Prostate gland (tissue), 2 donors: ENCODE measurements at regions not wholly inside any gene's neighbourhood (a gene's known extent, or its start where the extent isn't known, plus 50 kb on each side); places are given as distances from the start of the nearest gene placed in this dataset.

Experiments
- DNase-seq: peaks from one replicate; pipeline ENCODE4 v3.0.0-alpha.2; 2019; ENCODE audit warnings: low spot score
- H3K27ac ChIP-seq, 2 donors: fragments of 200-600 bp; sonication (generic); 2 replicates each; pipeline ENCODE4 v1.5.1; 2017 to 2019
- H3K27me3 ChIP-seq: fragments of 200-600 bp; sonication (generic); replicated peaks from 2 replicates; pipeline ENCODE4 v1.5.1; 2019; ENCODE audit not compliant: insufficient read depth
- H3K36me3 ChIP-seq, 2 donors: fragments of 200-600 bp; sonication (generic); 1 replicate in 1 of 2; 2 replicates in 1 of 2; pipeline versions ENCODE4 v1.5.1 to v1.8.1; 2017 to 2019
- H3K4me1 ChIP-seq: fragments of 200-600 bp; sonication (generic); replicated peaks from 2 replicates; pipeline ENCODE4 v1.5.1; 2019
- H3K4me3 ChIP-seq, 2 donors: fragments of 200-600 bp; sonication (generic); 2 replicates each; pipeline ENCODE4 v1.5.1; 2017 to 2019
- H3K9me3 ChIP-seq: fragments of 200-600 bp; sonication (generic); 2 replicates; pipeline ENCODE4 v1.5.1; 2017
- POLR2A ChIP-seq: fragments of 450-650 bp; IDR thresholded peaks from one replicate; pipeline ENCODE4 v1.6.1; 2016; ENCODE audit warnings: antibody characterized with exemption, mild to moderate bottlenecking
- POLR2AphosphoS5 ChIP-seq: sonication (generic); formaldehyde crosslinking; IDR thresholded peaks from one replicate; pipeline ENCODE4 v1.6.1; 2017; ENCODE audit warnings: antibody characterized with exemption
- WGBS: methylation state at CpG from one replicate; pipeline ENCODE4 v1.1.5; 2018; 5-methylcytosine and 5-hydroxymethylcytosine counted together
- intact Hi-C: fragments of 100-400 bp; cut with DNase I; formaldehyde crosslinking; loops from one replicate; pipeline ENCODE4 v1.14.2; 2022
- TF ChIP-seq, protein P1 (sequence below), 4 experiments: fragments of 200-600 bp in 2 of 4; fragments of 450-650 bp in 2 of 4; sonication (generic) in 2 of 4; IDR thresholded peaks; 1 replicate in 3 of 4; 2 replicates in 1 of 4; pipeline ENCODE4 v1.5.1; 2016 to 2019; ENCODE audit warnings: antibody characterized with exemption in 4 of 4, mild to moderate bottlenecking in 2 of 4, moderate library complexity in 2 of 4

DNA sequence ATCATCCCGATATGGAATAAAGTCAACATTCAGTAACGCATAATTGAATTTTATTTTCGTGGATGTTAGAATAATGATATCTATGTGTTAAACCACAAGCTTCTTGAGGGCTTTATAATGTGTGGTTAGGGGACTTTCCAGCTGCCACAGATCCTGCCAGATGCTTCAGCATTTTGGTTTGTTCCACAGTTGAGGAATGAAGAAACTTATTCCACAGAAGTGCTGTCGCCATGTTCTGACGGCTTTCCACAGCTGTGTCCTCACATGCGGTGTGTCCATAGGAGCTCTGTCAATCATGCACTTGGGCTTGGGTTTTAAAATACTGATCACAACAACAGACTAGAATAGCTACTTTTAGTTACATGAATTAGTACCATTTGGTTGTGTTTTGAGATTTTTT is 411.9 kb downstream of the TRIML1 start:
- Histone ChIP-seq H3K27ac (no peak overlapping the region), H3K4me1 (no peaks in the 10 kb centered on the region), H3K9me3 (no peaks in the 10 kb centered on the region), H3K27me3 (no peaks in the 10 kb centered on the region), H3K36me3 (no peaks in the 10 kb centered on the region), H3K4me3 (no peak overlapping the region)
- WGBS = 54% methylated on average over 6 of the region's 6 CpGs
- DNase-seq = no peak
- intact Hi-C loops = no loop called here
- TF ChIP-seq, protein P1, sequence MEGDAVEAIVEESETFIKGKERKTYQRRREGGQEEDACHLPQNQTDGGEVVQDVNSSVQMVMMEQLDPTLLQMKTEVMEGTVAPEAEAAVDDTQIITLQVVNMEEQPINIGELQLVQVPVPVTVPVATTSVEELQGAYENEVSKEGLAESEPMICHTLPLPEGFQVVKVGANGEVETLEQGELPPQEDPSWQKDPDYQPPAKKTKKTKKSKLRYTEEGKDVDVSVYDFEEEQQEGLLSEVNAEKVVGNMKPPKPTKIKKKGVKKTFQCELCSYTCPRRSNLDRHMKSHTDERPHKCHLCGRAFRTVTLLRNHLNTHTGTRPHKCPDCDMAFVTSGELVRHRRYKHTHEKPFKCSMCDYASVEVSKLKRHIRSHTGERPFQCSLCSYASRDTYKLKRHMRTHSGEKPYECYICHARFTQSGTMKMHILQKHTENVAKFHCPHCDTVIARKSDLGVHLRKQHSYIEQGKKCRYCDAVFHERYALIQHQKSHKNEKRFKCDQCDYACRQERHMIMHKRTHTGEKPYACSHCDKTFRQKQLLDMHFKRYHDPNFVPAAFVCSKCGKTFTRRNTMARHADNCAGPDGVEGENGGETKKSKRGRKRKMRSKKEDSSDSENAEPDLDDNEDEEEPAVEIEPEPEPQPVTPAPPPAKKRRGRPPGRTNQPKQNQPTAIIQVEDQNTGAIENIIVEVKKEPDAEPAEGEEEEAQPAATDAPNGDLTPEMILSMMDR (IDR thresholded peaks at IDR 0.05) = no peak
- TF ChIP-seq POLR2A = no peak
- no peak for TF ChIP-seq POLR2AphosphoS5

DNA sequence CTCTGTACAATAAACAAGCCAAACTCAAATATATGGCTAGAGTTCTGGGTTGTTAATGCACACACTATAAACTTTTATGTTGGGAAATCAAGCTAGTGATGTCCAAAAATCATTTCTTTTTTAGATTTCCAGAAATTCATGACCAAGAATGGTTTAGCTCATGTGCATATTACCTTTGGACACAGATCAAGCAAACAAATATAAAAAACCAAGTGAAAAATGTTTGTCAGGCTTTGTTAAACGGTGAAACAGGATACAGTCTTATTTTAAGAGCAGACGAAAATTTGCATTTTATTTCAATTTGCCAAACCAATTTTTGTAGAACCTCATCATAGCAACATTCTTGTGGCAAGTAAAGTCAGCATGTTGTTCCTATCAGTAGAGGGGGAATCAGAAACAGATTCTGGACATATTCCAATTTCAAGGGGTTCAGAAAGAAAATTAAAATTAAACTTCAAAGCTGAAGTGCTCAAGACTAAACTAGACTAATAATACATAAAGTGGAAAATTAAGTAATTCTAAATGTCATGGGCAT is 413.6 kb downstream of the TRIML1 start:
- TF ChIP-seq, protein P1 (IDR thresholded peaks at IDR 0.05) = no peak
- TF ChIP-seq POLR2A = no peak
- no peak for TF ChIP-seq POLR2AphosphoS5
- Histone ChIP-seq H3K4me3 (no peak overlapping the region), H3K36me3 (no peaks in the 10 kb centered on the region), H3K27ac (no peak overlapping the region), H3K27me3 (no peaks in the 10 kb centered on the region), H3K4me1 (no peaks in the 10 kb centered on the region), H3K9me3 (no peaks in the 10 kb centered on the region)
- intact Hi-C loops = no loop called here
- 14% methylated on average over 2 of the region's 2 CpGs for WGBS
- DNase-seq = no peak

DNA sequence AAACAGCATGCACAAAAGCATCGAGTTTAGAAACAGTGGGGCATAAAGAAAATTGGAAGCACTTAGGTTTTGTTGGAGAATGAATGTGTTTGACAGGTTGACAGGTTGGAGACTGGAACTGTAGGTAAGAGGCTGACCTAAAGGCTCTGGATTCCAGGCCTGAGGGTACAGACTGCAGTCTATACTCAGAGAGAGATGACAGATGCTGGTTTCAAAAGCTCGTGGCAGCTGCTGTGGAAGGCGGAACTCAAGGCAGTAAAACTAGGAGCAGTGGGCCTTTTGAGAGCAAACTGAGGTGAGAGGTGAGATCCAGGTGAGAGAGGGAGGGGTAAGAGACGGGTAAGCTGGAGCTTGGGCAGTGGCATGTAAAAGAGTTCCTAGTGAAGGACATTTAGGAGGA is 415.2 kb downstream of the TRIML1 start:
- DNase-seq = no peak
- intact Hi-C loops = no loop called here
- H3K27ac ChIP-seq = no peak overlapping the region
- WGBS = 71% methylated on average over 4 of the region's 4 CpGs
- no peak overlapping the region for H3K4me3 ChIP-seq
- no peaks in the 10 kb centered on the region for H3K36me3 ChIP-seq
- H3K4me1 ChIP-seq = no peaks in the 10 kb centered on the region
- no peaks in the 10 kb centered on the region for H3K27me3 ChIP-seq
- no peaks in the 10 kb centered on the region for H3K9me3 ChIP-seq
- TF ChIP-seq, protein P1 (IDR thresholded peaks at IDR 0.05) = no peak
- no peak for TF ChIP-seq POLR2A
- no peak for TF ChIP-seq POLR2AphosphoS5

DNA sequence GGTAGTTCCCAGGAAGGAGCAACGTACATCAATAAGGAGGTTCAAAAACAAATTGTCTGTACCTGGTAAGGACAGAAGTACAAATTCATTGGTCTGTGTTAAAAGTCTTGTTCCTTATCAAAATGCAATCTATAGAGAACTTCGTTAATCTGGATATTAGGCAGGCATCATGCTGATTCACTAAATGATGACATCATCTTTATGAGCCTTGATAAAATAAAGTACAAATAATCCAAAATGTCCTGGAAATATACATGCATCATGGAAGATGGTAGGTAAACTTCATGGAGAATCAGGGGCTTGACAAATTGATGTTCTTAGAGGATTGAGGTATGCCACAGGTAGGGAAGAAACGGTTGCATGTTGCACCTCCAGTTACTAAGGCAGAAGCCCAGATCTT is 433.9 kb downstream of the TRIML1 start:
- no peak overlapping the region for H3K27ac ChIP-seq
- no peaks in the 10 kb centered on the region for H3K36me3 ChIP-seq
- H3K4me3 ChIP-seq = no peak overlapping the region
- 76% methylated on average over 3 of the region's 3 CpGs for WGBS
- H3K9me3 ChIP-seq = no peaks in the 10 kb centered on the region
- TF ChIP-seq POLR2A = no peak
- TF ChIP-seq POLR2AphosphoS5 = no peak
- TF ChIP-seq, protein P1 (IDR thresholded peaks at IDR 0.05) = no peak
- H3K4me1 ChIP-seq = no peaks in the 10 kb centered on the region
- intact Hi-C loops = no loop called here
- no peaks in the 10 kb centered on the region for H3K27me3 ChIP-seq
- DNase-seq = no peak

DNA sequence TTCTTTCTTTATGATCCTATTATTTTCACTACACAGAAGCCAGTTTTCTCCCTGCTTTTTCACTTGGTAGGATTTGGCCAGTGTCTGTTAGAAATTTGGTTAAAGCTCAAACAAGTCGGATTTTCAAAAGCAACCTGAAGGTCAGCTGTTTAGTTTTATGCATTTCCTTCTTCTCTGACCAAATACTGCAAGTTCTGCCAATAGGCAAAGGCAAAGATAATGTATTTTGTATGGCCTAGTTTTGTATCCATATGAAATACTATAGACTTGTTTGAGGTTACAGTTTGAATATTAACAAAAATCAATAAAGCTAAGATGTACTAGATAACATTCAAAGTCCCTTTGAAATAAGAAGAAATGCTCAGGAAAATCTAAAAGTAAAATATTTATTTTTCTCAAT is 439.4 kb downstream of the TRIML1 start:
- Histone ChIP-seq H3K4me1 (no peaks in the 10 kb centered on the region), H3K9me3 (no peaks in the 10 kb centered on the region), H3K27ac (no peak overlapping the region), H3K27me3 (no peaks in the 10 kb centered on the region), H3K4me3 (no peak overlapping the region), H3K36me3 (no peaks in the 10 kb centered on the region)
- DNase-seq = no peak
- 52% methylated on average over 1 of the region's 1 CpG for WGBS
- intact Hi-C loops = no loop called here
- TF ChIP-seq, protein P1 (IDR thresholded peaks at IDR 0.05) = no peak
- no peak for TF ChIP-seq POLR2AphosphoS5
- no peak for TF ChIP-seq POLR2A
